Sigmoid colon (tissue), 6 donors: ENCODE measurements at regions not wholly inside any gene's neighbourhood (a gene's known extent, or its start where the extent isn't known, plus 50 kb on each side); places are given as distances from the start of the nearest gene placed in this dataset.

Experiments
- DNase-seq: peaks from one replicate; pipeline ENCODE4 v3.0.0-alpha.2; 2019
- H3K27ac ChIP-seq, 4 donors: fragments of 200-600 bp; sonication (generic); one replicate each; pipeline ENCODE4 v1.5.1; 2016 to 2019; ENCODE audit warnings: mild to moderate bottlenecking in 1 of 4
- H3K27me3 ChIP-seq, 3 donors: fragments of 200-600 bp; sonication (generic); one replicate each; pipeline ENCODE4 v1.5.1; 2019; ENCODE audit warnings: mild to moderate bottlenecking in 1 of 3
- H3K36me3 ChIP-seq, 4 donors: fragments of 200-600 bp; sonication (generic); one replicate each; pipeline ENCODE4 v1.5.1; 2016 to 2019
- H3K4me1 ChIP-seq, 4 donors: fragments of 200-600 bp; sonication (generic); one replicate each; pipeline ENCODE4 v1.5.1; 2017 to 2019
- H3K4me3 ChIP-seq, 4 donors: fragments of 200-600 bp; sonication (generic); one replicate each; pipeline ENCODE4 v1.5.1; 2017 to 2019; ENCODE audit warnings: mild to moderate bottlenecking in 2 of 4, moderate library complexity in 1 of 4
- H3K9me3 ChIP-seq, 4 donors: fragments of 200-600 bp in 3 of 4; sonication (generic) in 3 of 4; one replicate each; pipeline versions ENCODE4 v1.5.1 to v1.6.1; 2013 to 2019
- CTCF ChIP-seq, 4 experiments: fragments of 450-650 bp in 3 of 4; fragments of 200-600 bp in 1 of 4; IDR thresholded peaks; one replicate each; pipeline ENCODE4 v1.5.1; 2016 to 2019; ENCODE audit warnings: antibody characterized with exemption in 4 of 4, mild to moderate bottlenecking in 3 of 4, moderate library complexity in 2 of 4
- EP300 ChIP-seq, 4 donors: sonication (generic); formaldehyde crosslinking; IDR thresholded peaks; one replicate each; pipeline ENCODE4 v1.6.1; 2017; ENCODE audit warnings: antibody characterized with exemption in 4 of 4
- POLR2A ChIP-seq, 2 donors: fragments of 450-650 bp; IDR thresholded peaks; one replicate each; pipeline ENCODE4 v1.6.1; 2016; ENCODE audit warnings: antibody characterized with exemption in 2 of 2, mild to moderate bottlenecking in 2 of 2, moderate library complexity in 2 of 2
- POLR2AphosphoS5 ChIP-seq, 4 donors: sonication (generic); formaldehyde crosslinking; IDR thresholded peaks; one replicate each; pipeline ENCODE4 v1.6.1; 2017; ENCODE audit warnings: antibody characterized with exemption in 4 of 4
- WGBS, 2 donors: extraction: QIAGEN DNeasy Blood & Tissue Kit; methylation state at CpG; one replicate each; pipeline ENCODE4 v1.1.7; 2013; 5-methylcytosine and 5-hydroxymethylcytosine counted together
- intact Hi-C: fragments of 100-400 bp; cut with DNase I; formaldehyde crosslinking; loops from one replicate; pipeline ENCODE4 v1.15.1; 2023
- donor health status: healthy with polysubstance abuse.
- donor health status: healthy.

- Histone ChIP-seq H3K27ac (no peak overlapping the region), H3K36me3 (no peaks in the 10 kb centered on the region), H3K4me1 (no peaks in the 10 kb centered on the region), H3K9me3 (no peaks in the 10 kb centered on the region), H3K4me3 (no peak overlapping the region), H3K27me3 (no peaks in the 10 kb centered on the region)
- TF ChIP-seq POLR2AphosphoS5 (IDR thresholded peaks at IDR 0.05), result no peak
- no peak for TF ChIP-seq CTCF (IDR thresholded peaks at IDR 0.05)
- no peak for TF ChIP-seq POLR2A (IDR thresholded peaks at IDR 0.05)
- no peak for TF ChIP-seq EP300 (IDR thresholded peaks at IDR 0.05)
- intact Hi-C loops, result no loop called here
- no peak for DNase-seq
- 54 to 63% methylated on average over 1 of the region's 1 CpG for WGBS, 2 donors
These were observed 762.3 kb downstream of the PRELID2 start for GRCh38 chr5:145072889-145073288.

- no peak for DNase-seq
- intact Hi-C loops, result no loop called here
- no peak for TF ChIP-seq POLR2A (IDR thresholded peaks at IDR 0.05)
- TF ChIP-seq CTCF (IDR thresholded peaks at IDR 0.05), result no peak
- no peak for TF ChIP-seq POLR2AphosphoS5 (IDR thresholded peaks at IDR 0.05)
- no peak for TF ChIP-seq EP300 (IDR thresholded peaks at IDR 0.05)
- Histone ChIP-seq H3K9me3 (no peaks in the 10 kb centered on the region), H3K27ac (no peak overlapping the region), H3K4me3 (no peak overlapping the region), H3K4me1 (no peaks in the 10 kb centered on the region), H3K27me3 (no peaks in the 10 kb centered on the region), H3K36me3 (no peaks in the 10 kb centered on the region)
- WGBS, 2 donors, result 90 to 94% methylated on average over 3 of the region's 3 CpGs
These were observed 766.4 kb downstream of the PRELID2 start for GRCh38 chr5:145068721-145069120.

GRCh38 chr5:145062280-145063062 is 772.7 kb downstream of the PRELID2 start:
- intact Hi-C loops, result no loop called here
- no peaks in the 10 kb centered on the region for H3K27me3 ChIP-seq
- no peak for DNase-seq
- H3K27ac ChIP-seq, result no peak overlapping the region
- TF ChIP-seq POLR2A (IDR thresholded peaks at IDR 0.05) (no peak), CTCF (IDR thresholded peaks at IDR 0.05) (no peak), EP300 (IDR thresholded peaks at IDR 0.05) (no peak), POLR2AphosphoS5 (IDR thresholded peaks at IDR 0.05) (no peak)
- WGBS, 2 donors, result 84 to 90% methylated on average over 6 of the region's 6 CpGs
- no peaks in the 10 kb centered on the region for H3K36me3 ChIP-seq
- no peak overlapping the region for H3K4me3 ChIP-seq
- H3K4me1 ChIP-seq, result no peaks in the 10 kb centered on the region
- no peaks in the 10 kb centered on the region for H3K9me3 ChIP-seq

GRCh38 chr5:145056800-145057199 is 778.3 kb downstream of the PRELID2 start:
- H3K27ac ChIP-seq, result no peak overlapping the region
- 45 to 62% methylated on average over 5 of the region's 5 CpGs for WGBS, 2 donors

More at GRCh38 chr5:145056800-145057199, 778.3 kb downstream of the PRELID2 start:
- intact Hi-C loops, result no loop called here
- Histone ChIP-seq H3K9me3 (no peaks in the 10 kb centered on the region), H3K4me3 (no peak overlapping the region), H3K4me1 (no peaks in the 10 kb centered on the region), H3K36me3 (no peaks in the 10 kb centered on the region), H3K27me3 (no peaks in the 10 kb centered on the region)
- no peak for DNase-seq
- TF ChIP-seq EP300 (IDR thresholded peaks at IDR 0.05) (no peak), CTCF (IDR thresholded peaks at IDR 0.05) (no peak), POLR2AphosphoS5 (IDR thresholded peaks at IDR 0.05) (no peak), POLR2A (IDR thresholded peaks at IDR 0.05) (no peak)
